Posterior cingulate gyrus (tissue), 11 donors: ENCODE measurements at regions not wholly inside any gene's neighbourhood (a gene's known extent, or its start where the extent isn't known, plus 50 kb on each side); places are given as distances from the start of the nearest gene placed in this dataset.

ENCODE experiments used
- DNase-seq, 10 donors: peaks; one replicate each; pipeline versions ENCODE4 v3.0.0 to v3.0.0-alpha.2; 2020 to 2021; ENCODE audit warnings: mixed read lengths in 3 of 10
- intact Hi-C: fragments of 100-400 bp; cut with DNase I; formaldehyde crosslinking; loops from one replicate; pipeline ENCODE4 v1.15.1; 2023

DNA sequence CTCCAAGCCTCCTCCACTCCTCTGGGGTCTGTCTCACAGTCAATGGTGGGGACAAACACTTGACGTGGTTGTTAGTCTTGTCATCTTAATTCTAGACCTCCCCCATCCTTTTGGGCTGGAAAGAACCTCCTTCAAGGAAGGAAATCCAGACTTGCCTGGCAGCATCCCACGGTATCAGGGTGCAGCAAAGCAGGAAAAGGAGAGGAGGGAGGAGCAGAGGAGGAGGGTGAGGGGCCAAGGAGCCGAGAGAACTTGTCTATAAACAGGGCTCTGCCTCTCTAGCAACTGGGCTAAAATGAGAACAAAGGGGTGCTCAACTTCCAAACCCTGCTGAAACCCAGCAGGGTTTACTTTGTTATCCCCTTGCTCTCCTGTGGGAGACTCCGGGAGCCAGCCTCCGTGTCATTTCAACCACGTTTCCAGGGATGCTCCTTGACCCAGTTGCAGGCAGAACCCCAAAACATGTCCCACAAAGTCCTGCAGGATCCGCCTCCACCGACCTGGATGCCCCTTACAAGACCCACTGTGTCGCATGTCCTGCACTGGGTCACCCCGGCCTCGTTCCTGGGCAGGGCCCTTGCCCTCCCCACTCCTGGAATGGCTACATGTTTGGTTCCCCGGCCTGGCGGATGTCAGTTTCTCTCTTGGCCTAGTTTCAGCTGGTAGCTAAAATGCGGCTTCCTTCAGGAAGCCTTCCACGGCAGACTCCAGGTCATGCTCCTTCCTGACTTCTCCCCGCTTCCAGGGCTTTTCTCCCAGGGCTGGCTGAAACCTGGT is 69.7 kb upstream of the MGMT start:
- intact Hi-C loops = no loop called here
- no peak for DNase-seq

DNA sequence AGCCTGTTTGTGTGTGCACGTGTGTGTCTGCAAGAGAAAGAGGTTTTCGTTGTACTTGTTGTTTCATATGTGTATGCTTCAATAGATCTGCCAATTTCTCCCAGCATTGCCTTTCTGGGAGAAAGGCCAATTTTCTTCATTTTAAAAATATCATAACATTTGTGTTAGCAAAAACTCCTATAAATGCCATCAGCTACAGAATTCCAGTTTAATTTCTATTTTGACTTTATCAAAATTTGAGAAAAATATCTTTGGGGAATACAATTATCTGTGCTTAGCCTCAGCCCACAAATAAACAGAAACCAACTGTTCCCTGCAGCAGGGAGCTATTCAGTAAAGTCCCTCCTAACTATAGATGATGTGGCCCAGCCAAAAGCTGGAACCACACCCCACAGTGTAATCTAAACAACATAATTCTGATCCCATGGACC is 68.3 kb upstream of the MGMT start:
- no peak for DNase-seq

DNA sequence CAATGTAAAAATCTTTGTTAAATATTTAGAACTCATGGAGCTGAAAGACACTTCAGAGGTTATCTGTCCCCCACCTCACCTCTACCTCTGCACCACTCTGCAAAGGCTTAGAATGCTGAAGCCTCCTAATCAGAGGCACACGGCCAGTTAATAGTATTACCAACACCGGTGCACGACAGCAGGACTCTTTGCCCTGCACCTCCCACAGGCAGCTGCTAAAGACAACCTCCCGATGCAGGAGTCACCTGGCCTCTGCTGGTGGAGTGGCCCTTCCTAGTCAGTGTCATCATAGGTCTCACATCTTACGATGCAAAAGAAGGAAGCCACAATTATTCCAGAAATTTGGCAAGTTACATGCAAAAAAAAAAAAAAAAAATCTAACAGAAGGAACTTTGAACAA is 66.6 kb upstream of the MGMT start:
- intact Hi-C loops = no loop called here
- DNase-seq = no peak

More for the DNA sequence above, 68.3 kb upstream of the MGMT start:
- intact Hi-C loops = no loop called here

DNA sequence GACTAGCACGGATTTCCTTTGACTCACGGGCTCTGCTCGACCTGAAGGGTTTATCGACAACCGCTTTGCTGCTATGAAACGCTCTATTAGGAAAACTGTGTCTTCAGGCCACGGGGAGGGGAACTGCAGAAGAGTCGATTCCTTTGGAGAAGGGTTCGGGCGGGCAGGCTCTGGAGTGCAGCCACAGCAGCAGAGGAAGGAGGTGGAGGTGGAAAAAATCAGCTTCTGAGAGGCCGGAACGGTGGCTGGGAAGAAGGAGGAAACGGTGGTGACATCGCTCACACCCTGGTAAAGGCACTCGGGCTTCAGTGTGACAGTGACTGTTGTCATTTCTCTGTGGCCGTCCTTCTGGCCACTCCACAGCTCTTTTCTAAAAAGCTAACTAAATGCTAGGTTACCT is 64.6 kb upstream of the MGMT start:
- intact Hi-C loops = no loop called here

DNA sequence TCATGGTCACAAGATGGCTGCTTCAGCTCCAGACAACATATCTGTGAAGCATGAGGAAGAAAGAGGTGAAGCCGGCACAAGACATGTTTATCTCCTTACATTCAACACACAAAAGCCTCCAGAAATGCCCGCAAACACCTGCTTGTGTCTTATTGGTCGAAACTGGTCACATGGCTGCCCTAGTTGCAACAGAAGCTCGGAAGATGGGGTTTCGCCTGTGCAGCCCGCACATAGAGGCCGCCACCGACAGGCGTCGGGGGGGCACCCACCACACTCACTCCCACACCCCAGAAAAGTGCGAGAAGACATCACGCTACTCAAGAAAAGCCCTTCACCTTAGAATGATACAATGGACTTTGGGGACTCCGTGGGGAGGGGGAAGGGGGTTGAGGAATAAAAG is 63.0 kb upstream of the MGMT start:
- intact Hi-C loops = no loop called here
- no peak for DNase-seq

More for the DNA sequence above, 64.6 kb upstream of the MGMT start:
- no peak for DNase-seq

DNA sequence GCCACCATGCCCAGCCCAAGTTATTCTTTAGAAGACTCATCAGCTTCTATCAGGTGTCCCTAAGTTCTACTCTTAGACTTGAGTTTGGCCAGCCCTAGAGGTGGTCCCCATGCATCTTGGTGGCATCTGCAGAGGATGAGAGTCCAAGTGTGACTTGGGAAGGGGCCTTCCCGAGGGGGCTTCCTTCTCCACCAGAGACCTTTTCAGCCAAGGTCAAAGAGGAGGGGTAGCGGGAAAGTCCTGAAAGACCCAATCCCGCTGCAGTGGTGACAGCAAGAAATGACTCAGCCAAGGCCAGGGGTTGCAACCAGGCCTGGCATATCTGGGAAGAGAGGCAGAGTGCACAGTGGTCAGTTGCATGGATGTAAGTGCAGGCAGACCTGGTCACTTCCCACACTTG is 61.7 kb upstream of the MGMT start:
- intact Hi-C loops = no loop called here
- no peak for DNase-seq

DNA sequence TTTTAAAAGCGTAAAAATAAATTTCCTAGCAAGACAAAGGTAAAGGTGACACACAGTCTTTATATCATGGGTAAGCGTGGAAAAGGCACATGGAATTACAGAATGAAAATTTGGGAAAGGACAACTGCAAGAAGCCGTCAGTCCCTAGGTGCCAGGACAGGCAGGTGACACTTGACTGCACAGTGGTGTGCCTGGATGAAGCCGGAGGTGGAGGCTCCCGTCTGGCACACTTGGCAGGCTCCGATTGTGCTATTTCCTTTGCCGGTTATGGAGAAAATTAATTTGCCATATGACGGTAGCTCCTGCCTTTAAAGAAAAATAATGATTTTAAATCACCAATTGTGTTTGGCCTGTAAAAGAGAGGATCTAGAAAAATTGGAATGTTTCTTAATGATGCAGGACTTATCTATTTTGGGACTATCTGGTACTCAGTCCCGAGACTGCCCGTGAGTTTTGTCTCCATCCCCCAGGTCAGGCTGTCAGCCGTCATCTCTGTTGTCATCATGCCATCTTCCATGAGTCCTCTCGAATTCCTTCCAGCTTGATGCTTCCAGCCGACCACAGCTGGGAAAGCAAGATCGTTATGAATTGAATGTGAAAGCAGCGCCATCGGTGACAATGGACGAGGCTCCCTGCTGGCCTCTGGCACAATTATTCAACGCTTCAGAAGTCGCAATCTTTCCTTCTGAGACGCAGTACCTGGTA is 56.2 kb upstream of the MGMT start:
- DNase-seq = no peak
- intact Hi-C loops = no loop called here

DNA sequence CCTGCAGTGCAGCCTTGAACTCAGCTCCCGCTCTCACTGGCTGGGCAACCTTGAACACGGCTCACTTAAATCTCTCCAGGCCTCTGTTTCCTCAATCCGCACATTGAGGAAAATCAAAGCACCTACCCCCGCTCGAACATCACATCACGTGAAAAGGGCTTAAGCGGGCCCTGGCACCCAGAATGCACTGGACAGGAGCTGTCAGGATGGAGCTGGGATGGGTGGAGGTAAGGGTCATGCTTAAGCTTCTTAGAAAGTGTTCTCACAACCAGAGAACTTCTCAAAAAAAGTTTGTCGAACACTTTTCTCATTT is 55.7 kb upstream of the MGMT start:
- DNase-seq = no peak
- intact Hi-C loops = no loop called here

DNA sequence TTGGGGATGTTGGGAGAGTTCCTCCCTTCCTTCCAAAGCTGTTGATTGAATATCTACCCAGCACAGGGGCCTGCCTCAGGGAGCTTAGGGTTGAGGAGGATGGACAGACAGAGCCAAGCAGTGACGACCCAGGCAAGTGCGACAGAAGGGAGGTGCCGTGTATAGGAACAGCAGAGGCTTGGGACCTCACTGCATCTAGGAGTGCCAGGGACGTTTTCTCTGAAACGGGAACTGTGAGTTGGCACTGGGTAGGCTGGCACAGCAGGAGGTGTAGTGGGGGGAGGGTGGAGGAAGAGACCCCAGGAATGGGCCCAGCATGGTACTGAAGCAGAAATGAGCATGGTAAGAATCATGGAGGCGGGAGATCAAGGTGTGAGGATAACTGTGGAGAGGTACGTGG is 55.3 kb upstream of the MGMT start:
- intact Hi-C loops = no loop called here
- no peak for DNase-seq

DNA sequence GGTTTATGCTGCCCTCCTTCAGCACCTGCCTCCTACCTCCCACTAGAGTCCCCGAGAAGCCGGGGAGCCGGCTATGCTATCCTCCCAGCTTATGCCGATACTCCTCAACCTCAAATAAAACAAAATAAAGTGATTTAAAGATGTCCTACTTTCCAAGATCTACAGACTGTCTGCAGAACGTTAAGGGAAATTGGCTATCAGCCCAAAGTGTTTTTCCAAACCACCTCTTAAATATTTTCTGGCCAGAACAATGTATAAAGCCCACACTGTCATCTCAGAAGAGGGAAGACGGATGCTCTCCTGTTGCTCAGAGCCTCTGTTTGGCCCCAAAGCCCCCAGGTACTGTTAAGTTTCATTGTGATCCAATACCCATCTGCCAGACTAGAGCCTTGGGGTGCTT is 54.0 kb upstream of the MGMT start:
- intact Hi-C loops = no loop called here

DNA sequence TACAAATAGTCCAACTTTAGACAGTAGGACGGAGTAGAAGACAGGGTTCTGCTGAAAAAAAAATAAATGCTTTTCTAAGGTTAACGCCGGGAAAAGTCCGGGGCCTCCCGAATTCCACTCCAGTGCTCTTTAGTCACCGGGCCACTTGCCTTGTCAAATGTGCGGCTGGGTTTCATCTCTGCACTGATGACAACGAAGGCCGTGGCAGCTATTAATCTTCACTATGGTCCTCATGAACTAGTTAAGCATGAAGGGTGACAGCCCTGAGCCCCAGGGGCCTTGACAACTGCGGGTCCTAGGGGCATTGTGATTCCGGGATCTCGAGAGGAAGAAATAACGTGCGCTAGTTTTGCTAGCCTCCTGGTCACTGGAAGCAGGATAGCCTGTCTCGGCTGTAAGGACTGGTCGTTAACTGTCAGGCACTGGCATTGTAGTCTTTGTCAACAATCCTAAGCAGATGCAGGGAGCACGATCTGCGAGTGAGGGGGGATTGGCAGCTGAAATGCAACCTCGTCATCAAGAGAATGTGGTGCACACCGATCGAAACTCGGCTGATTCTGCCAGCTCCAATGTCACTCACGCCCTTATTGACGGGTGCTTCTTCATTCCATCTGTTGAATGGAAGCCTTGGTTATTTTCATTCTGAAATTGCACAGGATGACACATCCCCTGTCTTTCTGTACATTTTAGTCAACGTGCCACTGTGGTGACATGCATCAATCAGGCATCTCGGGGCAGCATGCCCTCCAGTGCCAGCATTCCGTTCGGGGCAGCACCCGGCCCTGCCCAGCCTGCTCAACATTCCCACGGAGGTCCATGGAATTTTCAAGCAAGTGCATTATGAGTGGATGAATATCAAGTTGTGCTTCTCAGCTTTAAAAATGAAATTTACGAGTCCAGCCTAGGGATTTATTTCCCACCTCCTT is 51.6 kb upstream of the MGMT start:
- no peak for DNase-seq
- intact Hi-C loops = no loop called here

More for the DNA sequence above, 54.0 kb upstream of the MGMT start:
- DNase-seq = no peak

DNA sequence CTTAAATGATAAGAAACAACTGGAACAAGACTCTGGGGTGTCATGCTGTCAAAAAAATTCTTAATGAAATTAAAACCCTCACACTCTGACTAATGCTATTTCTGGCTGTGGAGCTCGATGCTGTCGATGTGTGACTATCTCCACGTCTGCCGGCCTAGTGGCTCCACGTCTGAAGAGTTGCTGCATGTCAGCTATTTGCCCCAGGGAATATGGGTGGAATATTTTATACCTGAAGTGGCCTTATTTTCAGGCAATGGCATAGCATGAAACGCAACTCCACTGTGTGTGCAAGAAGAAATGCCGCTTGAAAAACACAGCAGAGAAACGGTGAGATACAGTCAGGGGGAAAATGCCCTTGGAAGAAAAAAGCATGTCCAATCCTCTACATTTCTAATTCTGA is 50.9 kb upstream of the MGMT start:
- no peak for DNase-seq
- intact Hi-C loops = no loop called here

DNA sequence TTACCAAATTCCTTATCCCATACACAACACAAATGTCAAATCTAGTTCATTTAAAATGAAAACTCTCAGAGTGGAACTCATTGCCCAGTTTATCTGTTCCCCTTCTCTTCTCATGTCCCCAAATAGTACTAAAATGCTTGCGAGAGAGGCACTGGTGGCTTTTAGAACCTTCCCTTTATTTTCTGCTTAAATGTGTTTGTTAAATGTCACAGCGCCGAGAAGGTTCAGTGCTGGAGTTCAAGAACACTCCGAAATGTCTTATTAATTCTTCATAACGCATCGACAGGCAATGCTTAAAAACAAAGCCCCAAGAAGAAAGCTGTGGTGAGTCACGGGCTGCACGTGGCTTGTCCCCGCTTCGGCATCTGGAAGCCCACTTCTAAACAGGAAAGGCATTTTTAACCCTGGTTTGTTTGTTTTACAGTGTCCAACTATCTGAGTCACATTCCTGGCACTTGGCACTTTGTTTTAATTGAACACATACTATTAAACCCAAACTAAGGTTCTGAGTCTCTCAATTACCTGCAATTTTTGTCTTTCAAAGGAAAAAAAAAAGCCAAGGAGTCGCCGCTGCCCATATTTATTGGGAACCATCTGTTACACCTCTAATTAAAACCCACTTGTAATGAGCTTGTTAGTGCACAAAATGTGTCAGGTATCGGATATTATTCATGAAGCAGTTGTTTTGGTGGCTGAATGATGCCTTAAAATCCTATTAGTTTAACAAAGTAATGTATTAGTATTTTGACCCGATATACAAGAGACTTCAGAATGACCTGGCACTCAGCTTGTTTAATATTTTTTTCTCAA is 49.9 kb upstream of the MGMT start:
- no peak for DNase-seq
- intact Hi-C loops = no loop called here
